ENCODE measurements at regions not wholly inside any gene's neighbourhood (a gene's known extent, or its start where the extent isn't known, plus 50 kb on each side); places are given as distances from the start of the nearest gene placed in this dataset.

DNA sequence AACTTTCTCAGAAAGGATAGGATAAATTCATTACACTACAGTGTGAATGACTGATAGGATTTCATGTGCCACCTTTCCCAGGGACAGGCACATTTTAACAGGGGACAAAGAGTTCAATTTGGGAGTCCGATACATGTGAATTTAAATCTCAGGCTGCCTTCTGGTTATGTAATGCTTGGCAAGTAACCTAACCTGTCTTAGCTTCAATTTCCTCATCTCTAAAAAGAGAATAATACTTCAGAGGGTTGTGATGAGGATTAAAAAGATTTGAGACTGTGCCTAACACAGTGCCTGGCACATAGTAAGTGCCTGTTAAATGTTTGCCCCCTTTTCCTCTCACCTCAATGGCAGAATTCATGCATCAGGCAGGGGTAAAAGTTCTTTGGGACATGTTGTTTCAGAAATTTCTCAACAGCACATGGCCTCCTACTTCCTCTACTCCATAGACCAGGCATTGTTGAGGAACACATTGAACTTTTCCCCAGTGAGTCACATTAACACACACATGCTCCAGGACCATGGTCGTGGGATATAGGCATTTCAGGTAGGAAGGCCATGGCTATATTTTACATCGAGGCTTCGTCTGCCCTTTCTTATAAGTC is 94.6 kb upstream of the EGFLAM start:
- Mint-ChIP-seq H3K27me3 (ENCODE audit: insufficient read depth) (peaks cover 20% of the 10 kb centered on the region), H3K27ac (no peak overlapping the region), H3K36me3 (ENCODE audit: low read depth) (no peaks in the 10 kb centered on the region), H3K9me3 (no peaks in the 10 kb centered on the region), H3K4me1 (ENCODE audit: low read depth) (no peaks in the 10 kb centered on the region), H3K4me3 (no peak overlapping the region)
- no peak for DNase-seq
- TF ChIP-seq, protein P1, sequence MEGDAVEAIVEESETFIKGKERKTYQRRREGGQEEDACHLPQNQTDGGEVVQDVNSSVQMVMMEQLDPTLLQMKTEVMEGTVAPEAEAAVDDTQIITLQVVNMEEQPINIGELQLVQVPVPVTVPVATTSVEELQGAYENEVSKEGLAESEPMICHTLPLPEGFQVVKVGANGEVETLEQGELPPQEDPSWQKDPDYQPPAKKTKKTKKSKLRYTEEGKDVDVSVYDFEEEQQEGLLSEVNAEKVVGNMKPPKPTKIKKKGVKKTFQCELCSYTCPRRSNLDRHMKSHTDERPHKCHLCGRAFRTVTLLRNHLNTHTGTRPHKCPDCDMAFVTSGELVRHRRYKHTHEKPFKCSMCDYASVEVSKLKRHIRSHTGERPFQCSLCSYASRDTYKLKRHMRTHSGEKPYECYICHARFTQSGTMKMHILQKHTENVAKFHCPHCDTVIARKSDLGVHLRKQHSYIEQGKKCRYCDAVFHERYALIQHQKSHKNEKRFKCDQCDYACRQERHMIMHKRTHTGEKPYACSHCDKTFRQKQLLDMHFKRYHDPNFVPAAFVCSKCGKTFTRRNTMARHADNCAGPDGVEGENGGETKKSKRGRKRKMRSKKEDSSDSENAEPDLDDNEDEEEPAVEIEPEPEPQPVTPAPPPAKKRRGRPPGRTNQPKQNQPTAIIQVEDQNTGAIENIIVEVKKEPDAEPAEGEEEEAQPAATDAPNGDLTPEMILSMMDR (IDR thresholded peaks at IDR 0.05) = no peak

- Mint-ChIP-seq H3K4me1 (ENCODE audit: low read depth) (no peaks in the 10 kb centered on the region), H3K27ac (no peak overlapping the region), H3K36me3 (ENCODE audit: low read depth) (no peaks in the 10 kb centered on the region), H3K27me3 (ENCODE audit: insufficient read depth) (peaks cover 23% of the 10 kb centered on the region), H3K9me3 (no peaks in the 10 kb centered on the region), H3K4me3 (no peak overlapping the region)
- TF ChIP-seq, protein P1 (IDR thresholded peaks at IDR 0.05) = no peak
- DNase-seq = peak; percentile 9
These were observed 95.7 kb upstream of the EGFLAM start for GRCh38 chr5:38162625-38163024.

GRCh38 chr5:38157024-38157423 is 101.3 kb upstream of the EGFLAM start:
- no peaks in the 10 kb centered on the region for H3K36me3 Mint-ChIP-seq (ENCODE audit: low read depth)
- no peak overlapping the region for H3K4me3 Mint-ChIP-seq
- TF ChIP-seq, protein P1 (IDR thresholded peaks at IDR 0.05) = no peak

DNA sequence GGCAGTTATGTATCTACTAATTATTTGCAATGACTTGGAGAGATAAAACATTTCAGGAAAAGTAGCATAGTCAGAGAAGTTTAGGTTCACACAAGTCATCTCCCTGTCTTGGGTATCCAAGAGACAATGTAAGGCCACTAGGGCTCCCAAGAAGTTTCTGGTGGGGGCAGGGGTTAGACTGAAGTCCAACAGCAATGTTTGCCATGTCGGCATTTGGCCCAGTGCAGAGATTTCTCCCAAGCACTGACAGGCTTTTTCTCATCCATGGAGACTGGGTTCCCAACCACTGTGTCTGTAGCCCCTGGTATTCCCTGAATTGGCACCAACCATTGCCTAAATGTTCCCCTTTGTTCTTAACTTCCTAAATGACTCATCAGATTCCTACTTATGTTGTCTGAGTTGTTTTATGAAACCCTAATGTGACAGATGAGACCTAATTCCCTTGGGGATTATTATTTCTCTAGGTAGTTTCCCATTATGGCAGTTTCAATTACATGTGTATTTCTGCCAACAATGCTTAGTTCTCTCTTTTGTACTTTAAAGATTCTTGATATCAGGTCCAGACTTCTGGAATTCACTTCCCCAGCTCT is 103.6 kb upstream of the EGFLAM start:
- no peak for DNase-seq
- Mint-ChIP-seq H3K4me3 (no peak overlapping the region), H3K4me1 (ENCODE audit: low read depth) (no peaks in the 10 kb centered on the region), H3K27me3 (ENCODE audit: insufficient read depth) (peaks cover 9% of the 10 kb centered on the region), H3K27ac (no peak overlapping the region), H3K36me3 (ENCODE audit: low read depth) (no peaks in the 10 kb centered on the region), H3K9me3 (no peaks in the 10 kb centered on the region)
- TF ChIP-seq, protein P1 (IDR thresholded peaks at IDR 0.05) = no peak

More at GRCh38 chr5:38157024-38157423, 101.3 kb upstream of the EGFLAM start:
- DNase-seq = no peak
- Mint-ChIP-seq H3K9me3 (no peaks in the 10 kb centered on the region), H3K4me1 (ENCODE audit: low read depth) (no peaks in the 10 kb centered on the region), H3K27me3 (ENCODE audit: insufficient read depth) (peaks cover 9% of the 10 kb centered on the region), H3K27ac (no peak overlapping the region)

DNA sequence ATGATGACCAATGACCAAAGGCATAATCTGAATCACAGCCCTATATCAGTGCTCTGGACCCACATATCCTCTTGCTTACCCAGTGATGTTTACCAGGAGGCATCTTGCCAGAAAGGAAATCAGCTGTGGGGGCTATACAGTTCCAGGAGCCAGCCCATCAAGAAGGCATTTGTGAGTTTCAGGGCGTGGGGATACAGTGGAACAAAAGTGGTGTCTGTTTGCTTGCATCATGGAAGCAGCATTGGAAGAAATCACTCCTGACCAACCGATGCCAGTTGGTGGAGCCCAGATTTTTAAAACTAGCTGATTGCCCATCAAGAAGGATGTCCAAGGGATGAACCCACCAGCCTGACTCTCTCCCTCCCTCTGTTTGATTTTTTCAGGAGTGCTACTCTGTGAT is 106.5 kb upstream of the EGFLAM start:
- Mint-ChIP-seq H3K9me3 (no peaks in the 10 kb centered on the region), H3K27me3 (ENCODE audit: insufficient read depth) (peaks cover 8% of the 10 kb centered on the region), H3K4me1 (ENCODE audit: low read depth) (no peaks in the 10 kb centered on the region), H3K27ac (no peak overlapping the region), H3K36me3 (ENCODE audit: low read depth) (no peaks in the 10 kb centered on the region), H3K4me3 (no peak overlapping the region)
- DNase-seq = no peak
- TF ChIP-seq, protein P1 (IDR thresholded peaks at IDR 0.05) = no peak

Measured in HFFc6 (cell line).